K562 (cell line): ENCODE measurements at regions not wholly inside any gene's neighbourhood (a gene's known extent, or its start where the extent isn't known, plus 50 kb on each side); places are given as distances from the start of the nearest gene placed in this dataset.

Experiments used
- ATAC-seq: fragments of 200-7000 bp; cut with Tn5 transposase; 3 replicates; pipeline ENCODE4 v1.9.1; 2020; ENCODE audit warnings: moderate library complexity
- BruUV-seq: library from RNA; stranded (reverse); fragments of 400-500 nt; replicated peaks from 2 replicates; lab custom pipeline; 2021; lab: Mats Ljungman, UMichigan
- CTCF ChIA-PET: fragments of 300-600 bp; formaldehyde crosslinking; extraction: SDS; loops from one replicate; lab custom pipeline; 2021; ENCODE audit warnings: low intra/inter-chr PET ratio; lab: Yijun Ruan, JAX
- POLR2A ChIA-PET: fragments of 300-600, 350-650 bp; sonication (Branson Sonifier 250); formaldehyde crosslinking; extraction: SDS; loops from one replicate; lab custom pipeline; 2021; ENCODE audit warnings: antibody characterized with exemption, inconsistent platforms; lab: Yijun Ruan, JAX
- DNase-seq, 4 experiments: peaks; one replicate each; pipeline versions ENCODE4 v3.0.0 to v3.0.0-alpha.2; 2011 to 2018; ENCODE audit warnings: low spot score in 3 of 4, mixed read lengths in 3 of 4; ENCODE audit errors: extremely low read depth in 1 of 4
- FAIRE-seq: peaks from 2 replicates; lab custom pipeline; 2011; peaks lifted over from hg19 to GRCh38; lab: Jason Lieb, UNC
- H2AFZ ChIP-seq: 2 replicates; pipeline ENCODE4 v1.6.0; 2011; ENCODE audit warnings: low read depth, low read length, control low read depth, inconsistent platforms
- H3K27ac ChIP-seq: fragments of 200-600 bp; 3 replicates; pipeline ENCODE4 v1.8.0; 2011; ENCODE audit warnings: low read depth, mild to moderate bottlenecking, control low read depth, inconsistent platforms, low read length, moderate library complexity, mixed read lengths; ENCODE audit errors: extremely low read depth
- H3K27me3 ChIP-seq, 2 experiments: fragments of 300-600 bp in 1 of 2; 2 replicates in 1 of 2; 3 replicates in 1 of 2; pipeline versions ENCODE4 v1.6.0 to v1.8.0; 2011; ENCODE audit warnings: inconsistent platforms in 2 of 2, low read length in 2 of 2, mild to moderate bottlenecking in 1 of 2, mixed read lengths in 1 of 2, moderate library complexity in 1 of 2; ENCODE audit not compliant: control insufficient read depth in 2 of 2, insufficient read depth in 2 of 2
- H3K36me3 ChIP-seq: fragments of 300-600 bp; 3 replicates; pipeline ENCODE4 v1.8.0; 2011; ENCODE audit warnings: mild to moderate bottlenecking, low read length, inconsistent platforms; ENCODE audit not compliant: control insufficient read depth, insufficient read depth
- H3K4me1 ChIP-seq, 2 experiments: fragments of 200-600 bp in 1 of 2; replicated peaks in 1 of 2; 2 replicates in 1 of 2; 3 replicates in 1 of 2; pipeline versions ENCODE4 v1.5.1 to v1.8.0; 2011; ENCODE audit warnings: inconsistent platforms in 2 of 2, low read length in 2 of 2, mild to moderate bottlenecking in 1 of 2, mixed read lengths in 1 of 2, moderate library complexity in 1 of 2; ENCODE audit not compliant: control insufficient read depth in 2 of 2, insufficient read depth in 2 of 2
- H3K4me2 ChIP-seq: 2 replicates; pipeline ENCODE4 v1.6.1; 2011; ENCODE audit warnings: low read length, control low read depth, inconsistent platforms, mixed read lengths; ENCODE audit not compliant: insufficient read depth
- H3K4me3 ChIP-seq: fragments of 200-600 bp; sonication (generic), shearing (Covaris generic); 2 replicates; pipeline ENCODE4 v1.5.1; 2016; ENCODE audit warnings: control low read depth, inconsistent platforms
- H3K79me2 ChIP-seq: fragments of 200-600 bp; 3 replicates; pipeline ENCODE4 v1.8.0; 2011; ENCODE audit warnings: low read length, inconsistent platforms; ENCODE audit not compliant: control insufficient read depth, insufficient read depth
- H3K9ac ChIP-seq, 2 experiments: 2 replicates each; pipeline versions ENCODE4 v1.6.0 to v1.6.1; 2011; ENCODE audit warnings: low read depth in 2 of 2, low read length in 2 of 2, control low read depth in 1 of 2, inconsistent platforms in 1 of 2, mild to moderate bottlenecking in 1 of 2, mixed read lengths in 1 of 2; ENCODE audit not compliant: insufficient read depth in 1 of 2
- H3K9me1 ChIP-seq: one replicate; pipeline ENCODE4 v1.6.0; 2011; ENCODE audit warnings: inconsistent platforms, mild to moderate bottlenecking, low read length, moderate library complexity; ENCODE audit not compliant: control insufficient read depth, insufficient read depth
- H3K9me3 ChIP-seq: replicated peaks from 2 replicates; pipeline ENCODE4 v1.5.1; 2011; ENCODE audit warnings: low read depth, low read length, inconsistent platforms; ENCODE audit not compliant: control insufficient read depth, insufficient read depth
- H4K20me1 ChIP-seq: replicated peaks from 2 replicates; pipeline ENCODE4 v1.6.1; 2011; ENCODE audit warnings: low read length, inconsistent platforms, mixed read lengths; ENCODE audit not compliant: control insufficient read depth, insufficient read depth
- FOXA1 ChIP-seq: fragments of 450-650 bp; IDR thresholded peaks from 2 replicates; pipeline ENCODE4 v1.6.1; 2016; ENCODE audit warnings: mild to moderate bottlenecking, borderline replicate concordance
- HNRNPK ChIP-seq: fragments of 200-400 bp; formaldehyde crosslinking; IDR thresholded peaks from one replicate; pipeline ENCODE4 v1.6.1; 2018; ENCODE audit warnings: mild to moderate bottlenecking, low read depth, low read length; ENCODE audit not compliant: poor library complexity, severe bottlenecking
- PHB ChIP-seq: fragments of 250-450 bp; sonication (Bioruptor Pico); IDR thresholded peaks from 2 replicates; pipeline ENCODE4 v1.5.0; 2021
- ZC3H4 ChIP-seq: sonication (generic); formaldehyde crosslinking; IDR thresholded peaks from 2 replicates; pipeline ENCODE4 v1.9.0; 2021; ENCODE audit warnings: missing genetic modification reagents, borderline replicate concordance
- in situ Hi-C: fragments of 300-500 bp; cut with MboI; formaldehyde crosslinking; loops from 4 replicates; pipeline ENCODE4 v1.15.0; 2018; ENCODE audit warnings: inconsistent platforms, mixed read lengths
- intact Hi-C: fragments of 100-400 bp; cut with micrococcal nuclease; formaldehyde crosslinking; loops from 2 replicates; pipeline ENCODE4 v1.14.2; 2022
- TF ChIP-seq, protein P1 (sequence below): fragments of 200-400 bp; formaldehyde crosslinking; IDR thresholded peaks from 2 replicates; pipeline ENCODE4 v1.6.1; 2017; ENCODE audit warnings: mild to moderate bottlenecking, low read depth, low read length, moderate library complexity

DNA sequence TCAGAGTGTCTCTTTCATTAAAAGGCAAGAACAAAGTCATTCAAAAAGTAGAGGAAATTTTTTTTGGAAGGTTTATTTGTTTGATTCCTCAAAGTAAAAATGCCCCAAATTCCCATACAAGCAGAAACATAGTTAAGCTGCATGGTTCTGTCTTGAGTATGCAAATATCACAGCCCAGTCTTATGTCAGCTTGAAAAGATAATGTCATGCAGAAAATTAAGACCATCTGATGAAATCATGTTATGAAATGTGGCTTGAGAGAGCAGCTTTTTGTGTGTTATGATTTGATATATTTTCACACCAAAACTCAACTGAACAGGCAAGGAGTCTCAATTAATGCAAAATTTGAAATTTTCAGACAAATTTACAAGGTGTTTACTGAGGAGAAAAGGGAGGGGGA, 411.0 kb downstream of the LMO4 start:
- no TSS peak for BruUV-seq
- Histone ChIP-seq H3K9ac (no peak overlapping the region), H3K27me3 (no peaks in the 10 kb centered on the region), H3K79me2 (no peaks in the 10 kb centered on the region), H3K4me2 (no peak overlapping the region), H2AFZ (no peak overlapping the region), H3K4me1 (no peaks in the 10 kb centered on the region), H3K27ac (no peak overlapping the region), H3K9me1 (no peaks in the 10 kb centered on the region), H3K9me3 (no peaks in the 10 kb centered on the region), H3K4me3 (no peak overlapping the region), H3K36me3 (no peaks in the 10 kb centered on the region), H4K20me1 (no peaks in the 10 kb centered on the region)
- FAIRE-seq (no peak), ATAC-seq (no peak), DNase-seq (no peak)
- intact Hi-C loops (no loop called here), in situ Hi-C loops (no loop called here)
- TF ChIP-seq FOXA1, result no peak
- TF ChIP-seq, protein P1, sequence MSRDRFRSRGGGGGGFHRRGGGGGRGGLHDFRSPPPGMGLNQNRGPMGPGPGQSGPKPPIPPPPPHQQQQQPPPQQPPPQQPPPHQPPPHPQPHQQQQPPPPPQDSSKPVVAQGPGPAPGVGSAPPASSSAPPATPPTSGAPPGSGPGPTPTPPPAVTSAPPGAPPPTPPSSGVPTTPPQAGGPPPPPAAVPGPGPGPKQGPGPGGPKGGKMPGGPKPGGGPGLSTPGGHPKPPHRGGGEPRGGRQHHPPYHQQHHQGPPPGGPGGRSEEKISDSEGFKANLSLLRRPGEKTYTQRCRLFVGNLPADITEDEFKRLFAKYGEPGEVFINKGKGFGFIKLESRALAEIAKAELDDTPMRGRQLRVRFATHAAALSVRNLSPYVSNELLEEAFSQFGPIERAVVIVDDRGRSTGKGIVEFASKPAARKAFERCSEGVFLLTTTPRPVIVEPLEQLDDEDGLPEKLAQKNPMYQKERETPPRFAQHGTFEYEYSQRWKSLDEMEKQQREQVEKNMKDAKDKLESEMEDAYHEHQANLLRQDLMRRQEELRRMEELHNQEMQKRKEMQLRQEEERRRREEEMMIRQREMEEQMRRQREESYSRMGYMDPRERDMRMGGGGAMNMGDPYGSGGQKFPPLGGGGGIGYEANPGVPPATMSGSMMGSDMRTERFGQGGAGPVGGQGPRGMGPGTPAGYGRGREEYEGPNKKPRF, result no peak
- TF ChIP-seq HNRNPK, result no peak
- no peak for TF ChIP-seq PHB (CRISPR knock-in tag)
- no peak for TF ChIP-seq ZC3H4 (CRISPR knock-in tag)
- POLR2A ChIA-PET, result no interaction called here
- CTCF ChIA-PET, result no interaction called here
